Fibroblast of lung (primary cell): ENCODE measurements at regions not wholly inside any gene's neighbourhood (a gene's known extent, or its start where the extent isn't known, plus 50 kb on each side); places are given as distances from the start of the nearest gene placed in this dataset.

Experiments used
- CTCF ChIP-seq, 2 donors: IDR thresholded peaks in 1 of 2; conservative IDR thresholded peaks in 1 of 2; 1 replicate in 1 of 2; 2 replicates in 1 of 2; pipeline ENCODE4 v1.5.1; 2011 to 2012; ENCODE audit warnings: low read length in 2 of 2, control low read depth in 1 of 2, inconsistent platforms in 1 of 2, low read depth in 1 of 2, mild to moderate bottlenecking in 1 of 2
- EZH2 ChIP-seq: IDR thresholded peaks from 2 replicates; pipeline ENCODE4 v1.5.1; 2012; ENCODE audit warnings: low read length, control low read depth, mild to moderate bottlenecking; ENCODE audit errors: missing control alignments

GRCh38 chr11:122317305-122317704 lies 201.3 kb upstream of the BLID start:
- TF ChIP-seq CTCF (conservative IDR thresholded peaks at IDR 0.05 in 1 of 2, IDR thresholded peaks at IDR 0.05 in 1 of 2; ENCODE audit: low read depth in 1 of 2, low read length in 2 of 2) (no peak), EZH2 (no peak)
